ENCODE measurements at regions not wholly inside any gene's neighbourhood (a gene's known extent, or its start where the extent isn't known, plus 50 kb on each side); places are given as distances from the start of the nearest gene placed in this dataset.

DNA sequence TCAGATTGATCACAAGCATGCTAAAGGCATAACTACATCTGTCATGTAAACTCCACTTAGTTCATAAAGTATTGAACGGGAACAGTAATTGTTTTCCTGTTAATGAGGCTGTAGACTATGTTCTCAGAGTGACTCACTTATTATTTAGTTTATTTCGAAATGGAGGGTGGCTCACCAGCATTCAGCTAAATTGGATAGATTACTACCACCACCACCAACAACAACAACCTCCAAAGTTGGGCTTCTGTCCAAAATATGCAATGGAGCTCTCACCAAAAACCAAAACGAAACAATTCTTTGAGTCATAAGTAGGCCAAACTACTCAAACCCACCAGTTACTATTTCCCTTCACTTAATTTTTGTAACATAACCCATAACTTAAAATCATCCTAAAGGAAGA is 127.9 kb upstream of the NRBF2 start:
- TF ChIP-seq, protein P1, sequence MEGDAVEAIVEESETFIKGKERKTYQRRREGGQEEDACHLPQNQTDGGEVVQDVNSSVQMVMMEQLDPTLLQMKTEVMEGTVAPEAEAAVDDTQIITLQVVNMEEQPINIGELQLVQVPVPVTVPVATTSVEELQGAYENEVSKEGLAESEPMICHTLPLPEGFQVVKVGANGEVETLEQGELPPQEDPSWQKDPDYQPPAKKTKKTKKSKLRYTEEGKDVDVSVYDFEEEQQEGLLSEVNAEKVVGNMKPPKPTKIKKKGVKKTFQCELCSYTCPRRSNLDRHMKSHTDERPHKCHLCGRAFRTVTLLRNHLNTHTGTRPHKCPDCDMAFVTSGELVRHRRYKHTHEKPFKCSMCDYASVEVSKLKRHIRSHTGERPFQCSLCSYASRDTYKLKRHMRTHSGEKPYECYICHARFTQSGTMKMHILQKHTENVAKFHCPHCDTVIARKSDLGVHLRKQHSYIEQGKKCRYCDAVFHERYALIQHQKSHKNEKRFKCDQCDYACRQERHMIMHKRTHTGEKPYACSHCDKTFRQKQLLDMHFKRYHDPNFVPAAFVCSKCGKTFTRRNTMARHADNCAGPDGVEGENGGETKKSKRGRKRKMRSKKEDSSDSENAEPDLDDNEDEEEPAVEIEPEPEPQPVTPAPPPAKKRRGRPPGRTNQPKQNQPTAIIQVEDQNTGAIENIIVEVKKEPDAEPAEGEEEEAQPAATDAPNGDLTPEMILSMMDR (IDR thresholded peaks at IDR 0.05; ENCODE audit: low read depth, low read length), result no peak
- peak; percentile 16 for DNase-seq (ENCODE audit: extremely low read depth, low read depth)

DNA sequence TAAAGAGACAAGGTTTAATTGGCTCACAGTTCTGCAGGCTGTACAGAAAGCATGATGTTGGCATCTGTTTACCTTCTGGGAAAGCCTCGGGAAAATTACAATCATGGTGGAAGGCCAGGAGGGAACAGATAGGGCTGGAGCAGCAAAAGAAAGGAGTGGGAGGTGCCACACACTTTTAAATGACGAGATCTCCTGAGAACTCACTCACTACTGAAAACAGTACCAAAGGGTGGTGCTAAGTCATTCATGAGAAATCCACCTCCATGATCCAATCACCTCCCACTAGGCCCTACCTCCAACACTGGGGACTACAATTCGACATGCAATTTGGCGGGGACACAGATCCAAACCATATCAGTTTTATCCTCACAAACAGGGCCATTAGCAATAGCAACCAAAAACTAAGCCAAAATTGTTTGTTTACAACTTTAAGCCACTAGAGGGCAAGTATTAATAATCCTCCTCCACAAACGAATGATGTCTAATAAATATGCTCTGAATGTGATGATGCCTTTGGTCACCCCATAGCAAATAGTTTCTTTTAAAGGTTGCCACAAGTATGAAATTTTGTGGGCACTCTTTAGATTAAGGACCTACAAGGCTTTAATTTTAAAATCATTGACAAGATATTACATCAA is 129.2 kb upstream of the NRBF2 start:
- TF ChIP-seq, protein P1 (IDR thresholded peaks at IDR 0.05; ENCODE audit: low read depth, low read length), result peak; percentile 13
- no peak for DNase-seq (ENCODE audit: extremely low read depth, low read depth)

GRCh38 chr10:62996925-62997324 is 136.2 kb upstream of the NRBF2 start:
- no peak for DNase-seq (ENCODE audit: extremely low read depth, low read depth)
- TF ChIP-seq, protein P1 (IDR thresholded peaks at IDR 0.05; ENCODE audit: low read depth, low read length), result no peak

DNA sequence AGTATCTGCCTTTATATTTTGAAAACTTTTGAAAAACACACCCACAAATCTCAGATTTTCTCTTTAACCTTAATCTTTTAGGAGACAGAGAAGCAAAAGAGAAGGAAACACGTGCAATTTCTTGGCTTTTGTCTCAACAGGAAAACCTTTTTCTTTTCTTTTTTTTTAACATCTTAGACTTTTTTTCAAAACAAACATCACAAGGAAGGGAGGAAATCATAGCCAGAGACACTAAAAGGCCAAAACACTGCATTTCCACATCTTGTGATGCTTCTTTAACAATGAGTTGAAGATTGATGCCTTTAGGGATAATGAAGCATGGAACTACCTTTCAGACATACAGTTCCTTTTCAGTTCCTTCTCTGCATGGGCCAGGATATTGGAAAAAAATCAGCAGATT is 136.6 kb upstream of the NRBF2 start:
- TF ChIP-seq, protein P1 (IDR thresholded peaks at IDR 0.05; ENCODE audit: low read depth, low read length), result no peak
- no peak for DNase-seq (ENCODE audit: extremely low read depth, low read depth)

GRCh38 chr10:62993121-62993520 is 140.0 kb upstream of the NRBF2 start:
- no peak for DNase-seq (ENCODE audit: extremely low read depth, low read depth)
- TF ChIP-seq, protein P1 (IDR thresholded peaks at IDR 0.05; ENCODE audit: low read depth, low read length), result no peak

DNA sequence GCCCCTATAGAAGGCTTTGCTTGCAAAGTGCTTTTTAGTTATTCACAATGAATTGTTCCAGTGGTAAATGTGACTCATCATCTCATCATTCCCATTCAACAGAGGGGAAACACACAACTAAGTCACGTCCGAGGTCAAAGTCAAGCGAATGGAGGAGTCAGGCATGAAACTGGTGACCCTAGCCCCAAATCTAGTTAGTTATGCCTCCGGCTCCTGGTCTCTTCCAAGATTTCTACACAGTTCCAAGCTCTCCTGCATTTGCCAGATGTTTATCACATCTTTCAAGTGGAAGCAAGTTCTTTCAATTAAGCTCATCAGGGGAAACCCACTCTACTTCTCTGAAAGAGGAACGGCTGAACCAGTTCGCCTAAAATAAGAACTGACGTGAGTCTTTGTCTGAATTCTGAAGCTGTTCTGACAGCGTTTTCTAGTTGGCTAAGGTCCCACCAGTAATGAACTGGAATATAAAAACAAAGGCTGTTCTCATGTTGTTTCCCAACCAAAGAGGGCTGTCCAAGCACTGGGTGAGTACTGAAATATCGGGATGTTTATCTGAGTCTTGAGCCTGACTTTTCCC is 140.9 kb upstream of the NRBF2 start:
- TF ChIP-seq, protein P1 (IDR thresholded peaks at IDR 0.05; ENCODE audit: low read depth, low read length), result no peak
- no peak for DNase-seq (ENCODE audit: extremely low read depth, low read depth)

DNA sequence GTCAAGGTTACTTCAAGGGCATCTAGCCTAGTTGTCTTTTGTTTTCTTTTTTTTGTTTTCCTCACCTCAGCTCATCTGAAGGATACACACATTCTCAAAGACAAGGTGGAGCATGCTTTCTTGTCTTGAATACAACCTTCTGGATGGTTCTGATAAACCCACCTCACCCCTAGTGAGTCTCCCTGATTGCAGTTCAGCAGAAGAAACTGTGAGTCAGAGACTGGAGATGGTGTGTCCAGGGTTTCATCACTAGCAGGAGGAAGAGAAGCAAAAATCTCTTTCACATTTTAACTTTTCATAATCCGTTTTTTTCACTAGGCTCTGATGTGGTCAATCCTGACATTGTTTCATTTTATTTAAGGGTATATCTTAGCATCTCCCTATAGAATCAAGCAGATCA is 143.0 kb upstream of the NRBF2 start:
- TF ChIP-seq, protein P1 (IDR thresholded peaks at IDR 0.05; ENCODE audit: low read depth, low read length), result no peak

More for the DNA sequence above, 143.0 kb upstream of the NRBF2 start:
- DNase-seq (ENCODE audit: extremely low read depth, low read depth), result no peak

Measured in AG09319 (cell line).